ENCODE measurements at regions not wholly inside any gene's neighbourhood (a gene's known extent, or its start where the extent isn't known, plus 50 kb on each side); places are given as distances from the start of the nearest gene placed in this dataset.

GRCh38 chr15:96415513-96416217 lies 85.2 kb downstream of the NR2F2 start:
- no peak for TF ChIP-seq ZFP30 (CRISPR knock-in tag; IDR thresholded peaks at IDR 0.05)
- no peak for TF ChIP-seq ZNF70 (CRISPR knock-in tag; IDR thresholded peaks at IDR 0.05)
- no peak for TF ChIP-seq ARNTL (CRISPR knock-in tag; IDR thresholded peaks at IDR 0.05; ENCODE audit: borderline replicate concordance, low read depth)
- TF ChIP-seq ZNF8 (CRISPR knock-in tag; IDR thresholded peaks at IDR 0.05), result no peak
- TF ChIP-seq POU6F1 (CRISPR knock-in tag; IDR thresholded peaks at IDR 0.05; ENCODE audit: borderline replicate concordance, low read depth), result no peak
- TF ChIP-seq CREB5 (CRISPR knock-in tag; IDR thresholded peaks at IDR 0.05; ENCODE audit: low read depth), result no peak
- TF ChIP-seq ZNF565 (CRISPR knock-in tag; conservative IDR thresholded peaks at IDR 0.05; ENCODE audit: low read depth), result no peak
- no peak for TF ChIP-seq BACH2 (CRISPR knock-in tag; IDR thresholded peaks at IDR 0.05; ENCODE audit: borderline replicate concordance)
- no peak for TF ChIP-seq GLIS3 (CRISPR knock-in tag; IDR thresholded peaks at IDR 0.05)
- no peak for TF ChIP-seq RARB (CRISPR knock-in tag; IDR thresholded peaks at IDR 0.05)
- no peak for TF ChIP-seq CSRNP3 (CRISPR knock-in tag; IDR thresholded peaks at IDR 0.05)
- no peak for TF ChIP-seq ZC3H10 (CRISPR knock-in tag; IDR thresholded peaks at IDR 0.05)
- TF ChIP-seq ISL1 (CRISPR knock-in tag; IDR thresholded peaks at IDR 0.05), result no peak

All from SK-N-SH treated with all-trans-retinoic acid at 6 μM for 48 hours (cell line).